ENCODE measurements at regions not wholly inside any gene's neighbourhood (a gene's known extent, or its start where the extent isn't known, plus 50 kb on each side); places are given as distances from the start of the nearest gene placed in this dataset.

DNA sequence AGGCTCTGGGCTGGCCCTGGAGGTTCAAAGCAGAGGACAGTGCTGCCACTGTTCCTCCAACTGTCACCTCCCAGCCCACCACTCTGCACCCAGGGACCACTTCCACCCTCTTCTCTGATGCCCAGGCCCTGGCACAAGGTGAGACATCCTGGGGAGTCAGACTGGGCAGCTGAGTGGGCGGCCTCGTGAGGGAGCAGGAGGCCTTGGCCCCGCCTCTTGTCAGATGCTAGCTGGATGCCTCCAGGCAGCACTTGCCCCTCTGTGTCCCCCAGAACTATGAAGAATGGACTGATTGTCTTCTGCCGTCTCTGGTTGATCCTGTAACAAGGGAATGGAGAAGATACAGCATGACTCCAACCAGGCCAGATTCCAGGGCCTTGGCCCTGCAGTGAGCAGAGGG is 191.0 kb upstream of the LINGO1 start:
- no peak for DNase-seq (ENCODE audit: low read depth in 4 of 4, low spot score in 1 of 4)

DNA sequence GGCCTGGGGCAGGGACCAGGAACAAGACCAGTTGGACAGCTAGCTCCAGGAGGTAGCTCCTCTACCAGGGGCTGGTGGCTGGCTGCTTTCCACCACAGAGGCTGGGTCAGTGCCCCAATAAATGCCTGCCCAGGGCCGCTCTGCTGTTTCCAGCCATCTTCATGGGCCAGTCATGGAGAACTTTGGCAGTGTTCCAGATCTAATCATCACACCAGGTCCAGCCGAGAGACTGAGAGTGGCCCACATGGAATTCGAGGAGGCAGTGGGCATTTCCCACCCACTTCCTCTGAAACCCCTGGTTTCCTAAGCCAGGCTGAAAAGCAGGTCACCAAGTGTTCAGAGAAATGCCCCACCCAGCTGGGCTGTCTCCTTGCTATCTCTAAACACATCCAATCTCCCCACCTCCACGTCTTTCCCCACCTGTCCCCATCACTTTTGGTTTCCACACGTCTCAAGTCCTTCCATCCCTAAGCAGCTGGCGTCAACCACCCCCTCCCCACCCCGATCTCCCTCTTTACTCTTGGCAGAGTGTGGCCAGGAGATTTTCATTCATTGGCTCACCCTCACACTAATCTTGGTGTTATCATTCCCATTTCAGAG is 190.0 kb upstream of the LINGO1 start:
- no peak for DNase-seq (ENCODE audit: low read depth in 4 of 4, low spot score in 1 of 4)

DNA sequence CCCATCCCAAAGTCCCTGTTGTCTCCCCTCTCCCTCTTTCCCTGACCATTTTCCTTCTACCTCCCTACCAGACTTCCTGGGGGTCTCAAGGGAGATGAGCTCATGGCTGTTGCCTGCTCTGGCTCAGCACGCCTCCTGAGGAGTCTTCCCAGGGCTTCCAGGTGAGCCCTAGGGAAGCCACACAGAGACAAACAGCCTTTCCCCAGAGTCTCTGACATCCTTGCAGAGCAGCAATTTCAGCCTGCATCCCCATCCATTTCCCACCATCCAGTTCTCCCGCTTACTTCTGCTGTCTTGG is 189.2 kb upstream of the LINGO1 start:
- no peak for DNase-seq (ENCODE audit: low read depth in 4 of 4, low spot score in 1 of 4)

DNA sequence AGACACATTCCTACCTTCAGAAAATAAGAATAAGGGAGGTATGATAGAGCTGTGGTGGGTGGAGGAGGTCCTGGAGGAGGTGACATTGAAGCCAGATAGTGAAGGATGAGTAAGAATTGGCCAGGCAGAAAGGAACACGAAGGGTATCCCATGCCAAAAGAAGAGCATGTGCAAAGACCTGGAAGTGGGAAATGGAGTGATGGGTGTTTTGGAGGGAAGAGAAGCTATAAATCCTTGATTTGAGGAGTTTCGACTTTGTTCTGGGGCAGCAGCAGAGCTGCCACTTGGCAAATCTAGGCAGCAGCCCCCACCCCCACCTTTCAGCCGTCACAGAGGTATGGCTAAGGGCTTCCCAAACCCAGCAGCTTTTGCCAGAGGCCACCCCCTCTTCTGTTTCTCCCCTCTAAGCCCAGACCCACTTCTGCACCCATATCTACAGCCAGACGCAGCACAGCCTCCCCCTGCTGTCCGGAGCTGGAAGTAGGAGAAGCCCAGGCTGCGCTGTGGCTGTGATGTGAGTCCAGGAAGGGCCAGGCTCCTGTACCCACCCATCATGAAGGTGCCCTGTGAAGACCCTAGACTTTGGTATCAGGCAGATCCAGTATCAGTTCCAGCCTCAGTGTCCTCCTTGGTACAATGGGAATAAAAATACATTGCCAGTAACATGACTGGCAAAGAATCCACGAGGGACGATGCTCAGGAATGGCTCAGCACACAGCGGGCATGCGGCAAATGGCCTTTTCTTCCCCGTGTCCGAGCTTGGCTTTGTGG is 188.7 kb upstream of the LINGO1 start:
- peak in 1 of 4 experiments; percentile 28 for DNase-seq (ENCODE audit: low read depth in 4 of 4, low spot score in 1 of 4)

DNA sequence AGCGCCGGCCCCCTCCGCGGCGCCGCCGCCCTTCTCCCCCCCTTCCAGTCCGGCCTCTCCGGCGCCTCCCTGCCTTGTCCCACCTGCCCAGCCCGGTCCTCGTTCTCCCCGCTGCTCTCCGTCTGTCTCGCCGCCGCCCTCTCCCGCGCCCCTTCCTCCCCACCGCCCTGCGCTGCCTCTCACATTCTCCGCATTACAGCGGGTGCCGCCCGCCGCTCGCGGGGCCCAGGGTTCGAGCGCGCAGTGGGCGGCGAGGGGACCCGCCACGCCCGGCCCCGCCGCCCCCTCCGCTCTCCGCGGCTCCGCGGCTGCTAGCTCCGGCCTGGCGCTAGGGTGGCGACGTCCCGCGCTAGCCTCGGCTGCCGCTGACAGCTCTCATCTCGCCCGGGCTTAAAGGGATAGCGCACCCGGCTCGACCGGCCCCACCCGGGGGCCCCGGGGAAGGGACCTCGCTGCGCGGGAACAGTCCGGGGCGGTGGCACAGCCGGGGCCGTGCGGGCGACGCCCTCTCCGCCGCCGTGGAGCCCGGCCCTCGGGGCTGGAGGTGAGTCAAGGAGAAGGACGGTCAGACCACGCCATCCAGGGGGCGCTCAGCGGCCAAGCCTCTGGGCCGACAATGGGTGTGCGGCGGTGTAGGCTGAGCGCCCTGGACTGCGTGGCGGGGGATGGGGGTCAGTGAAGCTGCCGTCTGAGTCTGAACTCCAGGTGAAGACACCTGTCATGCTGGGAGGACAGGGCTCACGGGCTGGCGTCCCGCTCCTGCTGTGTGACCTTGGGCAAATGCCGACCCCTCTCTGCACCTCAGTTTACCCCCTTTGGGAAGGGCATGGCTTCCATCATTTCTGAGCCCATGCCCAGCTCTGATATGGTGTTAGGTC is 187.4 kb upstream of the LINGO1 start:
- DNase-seq (ENCODE audit: low read depth in 4 of 4, low spot score in 1 of 4) = no peak

DNA sequence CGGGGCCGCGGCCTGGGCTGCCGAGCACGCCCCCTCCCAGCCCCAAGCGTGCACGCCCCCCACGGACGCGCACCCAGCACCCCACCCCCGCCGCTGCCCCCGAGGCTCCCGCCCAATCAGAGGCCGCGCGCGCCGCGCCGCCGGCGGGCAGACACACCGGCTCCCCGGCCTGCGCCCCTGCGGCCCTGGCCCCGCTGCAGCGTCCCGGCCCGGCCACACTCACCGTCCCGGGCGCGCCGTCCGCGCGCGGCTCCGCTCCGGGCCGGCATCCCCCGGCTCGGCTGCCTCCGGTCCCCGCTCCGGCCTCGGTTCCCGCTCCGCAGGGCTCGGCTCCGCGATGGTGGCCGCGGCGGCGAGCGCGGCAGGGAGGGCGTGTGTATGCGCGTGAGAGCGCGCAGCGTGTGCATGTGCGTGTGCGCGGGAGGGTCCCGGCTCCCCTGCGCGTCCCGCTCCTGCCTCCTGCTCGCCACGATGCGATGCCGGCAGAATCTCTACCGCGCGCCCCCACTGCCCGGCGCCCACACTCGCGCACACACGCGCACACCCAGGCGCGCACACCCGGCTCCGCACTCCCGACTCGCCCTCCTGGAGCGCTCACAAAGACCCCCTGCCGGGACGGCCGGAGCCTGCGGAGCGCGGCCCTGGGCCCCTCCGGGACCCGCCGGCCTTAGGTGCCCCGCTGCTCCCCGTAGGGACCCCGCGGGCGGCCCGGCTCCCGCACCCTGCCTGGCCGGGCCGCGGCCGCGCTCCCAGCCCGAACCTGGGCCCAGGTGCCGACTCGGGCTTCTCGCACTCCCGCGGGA is 186.5 kb upstream of the LINGO1 start:
- no peak for DNase-seq (ENCODE audit: low read depth in 4 of 4, low spot score in 1 of 4)

DNA sequence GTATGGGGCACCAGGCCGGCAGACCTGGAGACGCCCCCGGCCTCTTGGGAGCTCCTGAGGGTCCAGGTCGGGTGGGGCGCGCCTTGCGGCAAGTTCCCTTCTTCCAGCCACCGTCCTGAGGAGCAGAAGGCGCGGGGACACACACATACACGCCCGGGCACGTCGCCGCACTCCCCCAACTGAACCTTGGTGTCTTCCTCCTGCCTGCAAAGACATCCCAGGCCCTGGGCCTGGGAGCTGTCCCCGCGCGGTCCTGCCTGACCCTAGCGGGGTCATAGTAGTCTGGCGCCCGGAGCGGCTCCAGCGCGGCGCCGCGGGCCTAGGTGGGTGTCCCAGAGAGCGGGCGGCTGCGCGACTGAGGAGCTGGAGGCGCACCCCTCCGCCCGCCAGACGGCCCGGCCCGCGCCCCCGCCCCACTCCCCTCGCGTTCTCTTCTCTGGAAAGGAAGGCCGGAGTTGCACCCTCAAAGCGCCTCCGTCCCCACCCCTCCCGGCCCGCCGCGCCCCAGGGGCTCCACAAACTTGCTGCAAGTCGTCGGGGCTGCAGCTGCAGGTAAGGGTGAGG is 185.9 kb upstream of the LINGO1 start:
- DNase-seq (ENCODE audit: low read depth in 4 of 4, low spot score in 1 of 4) = no peak

DNA sequence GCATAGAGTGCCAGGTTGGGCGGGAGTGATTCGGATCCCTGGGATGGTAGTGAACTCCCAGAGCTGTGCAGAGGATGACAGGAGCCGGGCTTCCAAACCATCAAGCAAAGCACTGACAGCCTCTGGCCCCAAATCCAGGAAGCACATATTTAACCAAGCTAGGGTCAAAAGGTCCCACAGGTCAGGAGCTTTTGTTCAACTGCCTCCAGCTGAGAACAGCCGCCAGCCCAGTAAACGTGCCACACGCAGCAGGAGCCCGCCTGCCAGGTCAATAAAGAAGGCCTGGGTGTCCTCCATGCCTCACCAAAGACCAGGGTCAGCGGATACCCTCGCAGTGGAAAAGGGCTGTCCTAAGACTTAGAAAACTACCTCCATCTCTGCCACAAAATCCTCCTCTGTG is 184.7 kb upstream of the LINGO1 start:
- DNase-seq (ENCODE audit: low read depth in 4 of 4, low spot score in 1 of 4) = no peak

DNA sequence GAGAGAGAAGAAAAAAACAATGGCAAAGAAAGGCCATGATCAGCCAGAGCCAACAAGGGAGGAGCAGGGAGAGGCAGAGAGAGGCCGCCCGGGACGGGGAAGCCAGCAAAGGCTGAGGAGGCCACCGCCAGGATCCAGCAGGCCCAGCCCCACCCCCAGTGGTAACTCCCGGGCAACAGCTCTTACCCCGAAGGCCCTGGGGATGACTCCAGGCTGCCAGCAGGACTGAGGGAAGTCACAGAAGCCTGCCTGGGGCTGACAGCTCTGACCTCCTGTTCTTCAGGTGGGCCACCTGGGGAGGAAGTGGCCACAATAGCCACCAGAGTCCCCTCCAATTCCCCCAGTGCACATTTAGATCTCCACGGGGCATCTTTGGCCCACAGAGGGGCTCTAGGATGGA is 184.3 kb upstream of the LINGO1 start:
- no peak for DNase-seq (ENCODE audit: low read depth in 4 of 4, low spot score in 1 of 4)

DNA sequence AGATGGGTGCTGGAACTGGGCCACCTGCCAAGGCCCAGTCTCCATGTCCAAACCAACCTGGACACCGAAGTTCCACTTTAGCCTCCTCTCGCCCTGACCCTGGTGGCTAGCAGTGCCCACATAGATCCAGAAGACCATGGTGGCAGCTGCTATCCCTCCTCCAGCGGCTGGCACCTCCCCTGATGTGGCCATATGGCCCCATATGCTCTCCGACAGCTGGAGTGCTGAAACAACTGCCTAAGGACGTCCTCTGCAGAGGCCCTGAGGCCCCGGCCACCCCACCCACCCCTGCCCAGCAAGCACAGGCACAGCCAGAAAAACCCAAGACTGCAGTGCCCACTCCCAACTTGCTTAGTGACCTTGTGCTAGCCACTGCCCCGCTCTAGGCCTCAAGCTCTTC is 182.3 kb upstream of the LINGO1 start:
- no peak for DNase-seq (ENCODE audit: low read depth in 4 of 4, low spot score in 1 of 4)

DNA sequence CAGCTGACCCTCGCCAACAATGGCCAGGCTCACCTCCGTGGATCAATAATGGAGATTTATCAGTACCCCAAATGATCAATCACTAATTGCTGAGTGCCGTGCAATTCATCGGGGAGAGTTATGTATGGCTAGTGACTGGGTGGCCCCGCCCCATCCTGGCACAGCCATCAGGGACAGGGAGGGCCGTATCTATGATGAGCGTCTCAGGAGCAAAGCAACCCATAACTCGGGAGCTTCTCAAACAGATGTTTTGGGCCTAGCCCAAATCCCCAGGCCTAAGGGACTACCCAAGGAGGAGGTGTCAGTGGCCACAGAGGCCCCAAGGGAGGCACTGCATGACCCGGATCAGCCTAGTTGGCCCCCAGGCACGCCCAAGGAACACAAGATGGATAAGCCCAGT is 180.0 kb upstream of the LINGO1 start:
- no peak for DNase-seq (ENCODE audit: low read depth in 4 of 4, low spot score in 1 of 4)

DNA sequence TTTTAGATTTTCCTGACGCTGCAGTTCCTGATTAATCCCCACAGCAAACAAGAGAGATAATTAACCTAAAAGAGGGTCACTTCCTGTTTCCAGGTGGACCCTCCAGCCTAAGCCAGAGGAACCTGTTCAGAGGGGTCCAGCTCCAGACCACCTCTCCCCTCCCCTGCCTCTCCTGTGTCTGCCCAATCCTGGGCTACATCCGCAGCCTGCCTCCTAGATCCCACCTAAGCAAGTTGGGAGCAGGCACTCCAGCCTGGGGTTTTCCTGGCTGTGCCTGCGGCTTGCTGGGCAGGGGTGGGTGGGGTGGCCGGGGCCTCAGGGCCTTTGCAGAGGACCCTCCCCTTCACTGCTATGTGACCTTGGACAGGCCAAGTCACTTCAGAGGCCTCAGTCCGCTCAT is 178.6 kb upstream of the LINGO1 start:
- DNase-seq (ENCODE audit: low read depth in 4 of 4, low spot score in 1 of 4) = no peak

DNA sequence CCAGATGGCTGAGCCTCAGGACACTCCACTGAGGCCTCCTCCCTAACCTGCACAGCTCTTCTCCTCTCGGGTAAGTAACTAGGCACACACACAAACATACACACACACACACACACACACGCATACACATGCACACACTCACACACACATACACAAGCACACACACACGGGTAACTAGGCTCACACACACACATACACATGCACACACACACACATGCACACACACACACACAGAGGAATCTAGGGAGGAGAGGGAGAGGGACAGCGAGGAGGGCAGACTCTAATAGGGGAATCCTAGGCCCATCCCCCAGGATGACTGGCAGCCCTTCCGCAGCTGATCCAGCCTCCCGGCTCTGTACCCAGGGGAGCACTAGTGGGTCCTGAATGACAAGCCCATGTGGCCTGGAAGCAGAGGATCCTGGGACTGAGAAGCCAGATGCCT is 177.4 kb upstream of the LINGO1 start:
- no peak for DNase-seq (ENCODE audit: low read depth in 4 of 4, low spot score in 1 of 4)

DNA sequence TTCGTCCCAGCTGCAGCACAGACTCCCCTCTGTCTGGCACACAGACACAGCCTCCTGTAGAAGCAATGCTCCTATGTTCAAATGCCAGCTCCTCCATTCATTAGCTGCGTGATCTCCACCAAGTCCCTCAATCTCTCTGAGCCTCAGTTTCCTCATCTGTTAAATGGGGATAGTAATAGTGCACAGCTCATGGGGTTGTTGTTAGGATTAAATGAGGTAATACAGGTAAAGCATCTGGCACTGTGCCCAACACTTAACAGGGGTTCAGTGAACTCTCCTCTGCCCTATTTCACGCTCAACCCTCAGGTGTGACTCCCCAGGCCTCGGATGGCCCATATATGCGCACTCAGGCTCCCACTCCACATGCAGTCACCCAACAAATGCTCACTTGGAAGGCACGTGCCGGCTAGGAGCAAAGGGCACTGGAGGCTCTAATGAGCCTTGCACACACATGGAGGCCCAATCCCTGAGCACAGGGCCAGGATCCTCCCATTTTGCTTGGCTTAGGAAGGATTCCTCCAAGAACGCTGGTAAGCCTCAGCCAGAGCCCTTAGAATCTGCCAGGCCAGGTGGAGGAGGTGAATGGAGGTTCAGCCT is 176.0 kb upstream of the LINGO1 start:
- no peak for DNase-seq (ENCODE audit: low read depth in 4 of 4, low spot score in 1 of 4)

DNA sequence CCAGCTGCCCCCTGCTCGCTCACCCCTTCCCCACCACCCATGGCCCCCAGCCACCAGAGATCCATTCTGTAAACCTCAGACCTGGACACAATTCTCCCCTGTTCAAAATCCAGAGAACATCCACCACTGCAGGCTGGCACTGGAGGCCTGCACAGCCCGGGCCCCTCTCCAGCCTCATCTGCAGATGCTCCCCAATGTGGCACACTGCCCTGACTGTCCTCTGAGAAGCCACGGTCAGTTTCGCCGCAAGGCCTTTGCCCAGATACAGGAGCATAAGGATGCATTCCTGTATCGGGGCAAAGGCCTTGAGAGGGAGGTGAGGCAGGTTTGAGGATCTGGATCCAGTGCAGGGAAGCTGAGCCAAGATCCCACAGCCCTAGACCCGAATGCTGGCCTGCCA is 175.4 kb upstream of the LINGO1 start:
- DNase-seq (ENCODE audit: low read depth in 4 of 4, low spot score in 1 of 4) = no peak

DNA sequence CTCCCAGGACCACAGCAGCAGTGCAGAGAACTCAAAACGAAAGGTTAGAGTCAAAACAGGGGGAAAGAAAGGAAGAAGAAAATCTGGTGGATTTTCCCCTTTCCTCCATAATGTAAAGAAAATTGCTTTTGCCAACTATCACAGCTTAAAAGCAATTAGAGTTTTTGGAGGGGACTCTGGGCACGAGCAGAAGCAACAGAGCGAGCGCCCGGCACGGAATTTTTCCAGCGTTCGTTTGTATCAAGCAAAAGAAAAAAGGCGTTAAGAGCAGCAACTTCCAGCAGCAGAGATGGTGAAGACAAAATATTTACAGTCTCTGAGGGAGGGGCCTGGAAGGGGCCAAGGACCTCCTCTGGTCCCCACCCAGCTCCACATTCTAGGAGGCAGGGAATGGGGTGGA is 174.9 kb upstream of the LINGO1 start:
- no peak for DNase-seq (ENCODE audit: low read depth in 4 of 4, low spot score in 1 of 4)

DNA sequence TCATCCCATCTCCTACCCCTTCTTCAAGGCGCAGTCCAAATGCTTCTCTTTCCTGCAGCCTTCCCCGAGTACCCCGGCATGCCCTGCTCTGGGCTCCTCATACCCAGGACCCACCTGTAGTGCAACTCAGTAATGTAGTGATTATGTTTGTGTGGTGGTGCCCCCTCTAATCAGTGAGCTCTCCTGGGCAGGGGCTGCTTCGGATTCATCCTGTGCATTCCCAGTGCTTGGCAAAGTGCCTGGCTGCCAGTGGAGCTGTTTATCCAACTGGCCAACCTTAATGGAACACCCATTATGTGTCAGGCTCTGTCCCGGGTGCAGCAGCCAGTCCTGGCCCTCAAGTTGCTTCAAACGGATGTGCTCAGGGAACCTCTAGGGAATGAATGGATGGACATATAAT is 174.4 kb upstream of the LINGO1 start:
- DNase-seq (ENCODE audit: low read depth in 4 of 4, low spot score in 1 of 4) = no peak

DNA sequence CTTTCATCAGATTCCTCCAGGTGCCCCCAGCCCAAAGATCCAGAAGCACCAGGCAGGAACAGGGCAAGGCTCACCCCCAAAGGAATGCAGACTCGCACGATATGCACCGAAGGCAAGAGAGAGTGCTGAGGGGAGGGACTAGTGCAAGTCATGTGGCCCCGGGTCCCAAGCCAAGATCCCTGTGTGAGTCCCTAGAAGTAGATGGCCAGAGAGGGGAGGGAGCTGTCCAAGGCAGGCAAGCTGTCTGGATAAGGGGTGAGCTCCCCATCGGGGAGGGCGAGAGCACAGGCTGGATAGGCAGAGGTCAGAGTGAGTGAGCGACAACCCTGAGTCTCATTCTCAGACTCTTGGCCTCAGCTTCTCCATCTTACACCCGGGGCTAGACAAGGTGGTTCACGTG is 171.5 kb upstream of the LINGO1 start:
- DNase-seq (ENCODE audit: low read depth in 4 of 4, low spot score in 1 of 4) = no peak

DNA sequence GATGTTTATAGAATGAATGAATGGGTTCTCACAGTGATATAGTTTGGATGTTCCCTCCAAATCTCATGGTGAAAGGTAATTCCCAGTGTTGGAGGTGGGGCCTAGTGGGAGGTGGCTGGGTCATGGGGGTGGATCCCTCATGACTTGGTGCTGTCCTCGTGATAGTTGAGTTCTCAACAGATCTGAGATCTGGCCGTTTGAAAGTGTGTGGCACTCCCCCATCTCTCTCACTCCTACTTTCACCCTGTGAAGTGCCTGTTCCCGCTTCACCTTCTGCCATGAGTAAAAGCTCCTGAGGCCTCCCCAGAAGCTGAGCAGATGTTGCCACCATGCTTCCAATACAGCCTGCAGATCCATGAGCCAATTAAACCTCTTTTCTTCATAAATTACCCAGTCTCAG is 170.8 kb upstream of the LINGO1 start:
- no peak for DNase-seq (ENCODE audit: low read depth in 4 of 4, low spot score in 1 of 4)

DNA sequence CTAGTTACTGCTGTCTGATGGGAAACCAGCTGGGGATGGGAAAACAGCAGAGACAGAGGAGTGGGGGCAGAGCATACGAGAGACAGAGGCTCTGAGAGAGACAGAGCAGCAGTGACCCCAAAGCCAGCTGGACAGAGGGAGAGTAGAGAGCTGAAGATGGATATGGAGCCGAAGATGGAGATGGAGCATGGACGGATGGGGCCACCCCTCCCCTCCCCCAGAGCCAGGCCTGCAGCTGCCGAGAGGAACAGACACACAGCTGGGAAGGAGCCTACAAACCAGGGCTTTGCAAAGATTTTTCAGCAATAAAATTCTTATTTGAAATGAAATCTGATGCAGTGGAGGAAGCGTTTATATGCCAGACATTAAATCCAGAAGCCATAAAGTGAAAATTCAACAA is 167.6 kb upstream of the LINGO1 start:
- DNase-seq (ENCODE audit: low read depth in 4 of 4, low spot score in 1 of 4) = no peak

DNA sequence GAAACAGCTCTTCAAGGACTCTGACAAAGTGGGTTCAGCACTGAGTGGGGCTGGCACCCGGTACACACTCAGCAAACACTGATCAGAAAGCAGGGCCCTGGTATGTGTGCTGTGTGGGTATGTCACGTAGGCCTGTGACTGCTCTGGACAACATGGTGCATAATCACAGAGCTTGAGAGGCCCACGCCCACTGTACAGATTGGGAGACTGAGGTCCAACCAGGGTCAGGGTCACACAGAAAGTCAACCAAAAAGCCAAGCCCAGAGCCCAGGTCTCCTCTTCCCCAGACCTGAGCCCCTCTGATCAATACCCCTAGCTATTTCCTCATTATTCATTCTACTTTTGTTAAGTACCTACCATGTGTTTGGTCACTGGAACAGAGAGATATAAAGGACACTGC is 166.1 kb upstream of the LINGO1 start:
- no peak for DNase-seq (ENCODE audit: low read depth in 4 of 4, low spot score in 1 of 4)
